ENCODE measurements at regions not wholly inside any gene's neighbourhood (a gene's known extent, or its start where the extent isn't known, plus 50 kb on each side); places are given as distances from the start of the nearest gene placed in this dataset.

GRCh38 chrX:151239751-151240150 is 63.4 kb downstream of the GPR50 start:
- ChIA-PET POLR2A (no interaction called here), CTCF (no interaction called here)
- H2AFZ ChIP-seq (ENCODE audit: insufficient read depth, low read depth, low read length, poor library complexity, severe bottlenecking) = no peak overlapping the region
- no peak for ATAC-seq (ENCODE audit: low read depth)
- Mint-ChIP-seq H3K27me3 (no peaks in the 10 kb centered on the region), H3K4me1 (no peaks in the 10 kb centered on the region), H3K9me3 (ENCODE audit: insufficient read depth) (no peaks in the 10 kb centered on the region), H3K4me3 (no peak overlapping the region), H3K27ac (no peak overlapping the region)
- no peak overlapping the region for H3K27ac ChIP-seq (ENCODE audit: low read length in 2 of 2)
- TF ChIP-seq, protein P1, sequence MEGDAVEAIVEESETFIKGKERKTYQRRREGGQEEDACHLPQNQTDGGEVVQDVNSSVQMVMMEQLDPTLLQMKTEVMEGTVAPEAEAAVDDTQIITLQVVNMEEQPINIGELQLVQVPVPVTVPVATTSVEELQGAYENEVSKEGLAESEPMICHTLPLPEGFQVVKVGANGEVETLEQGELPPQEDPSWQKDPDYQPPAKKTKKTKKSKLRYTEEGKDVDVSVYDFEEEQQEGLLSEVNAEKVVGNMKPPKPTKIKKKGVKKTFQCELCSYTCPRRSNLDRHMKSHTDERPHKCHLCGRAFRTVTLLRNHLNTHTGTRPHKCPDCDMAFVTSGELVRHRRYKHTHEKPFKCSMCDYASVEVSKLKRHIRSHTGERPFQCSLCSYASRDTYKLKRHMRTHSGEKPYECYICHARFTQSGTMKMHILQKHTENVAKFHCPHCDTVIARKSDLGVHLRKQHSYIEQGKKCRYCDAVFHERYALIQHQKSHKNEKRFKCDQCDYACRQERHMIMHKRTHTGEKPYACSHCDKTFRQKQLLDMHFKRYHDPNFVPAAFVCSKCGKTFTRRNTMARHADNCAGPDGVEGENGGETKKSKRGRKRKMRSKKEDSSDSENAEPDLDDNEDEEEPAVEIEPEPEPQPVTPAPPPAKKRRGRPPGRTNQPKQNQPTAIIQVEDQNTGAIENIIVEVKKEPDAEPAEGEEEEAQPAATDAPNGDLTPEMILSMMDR (IDR thresholded peaks at IDR 0.05) = no peak
- TF ChIP-seq EZH2 (IDR thresholded peaks at IDR 0.05; ENCODE audit: borderline replicate concordance, insufficient read depth, low read depth, low read length, poor library complexity, severe bottlenecking) = no peak
- no peaks in the 10 kb centered on the region for H3K79me2 ChIP-seq (ENCODE audit: control insufficient read depth, insufficient read depth, low read length)
- intact Hi-C loops (cut with micrococcal nuclease) = no loop called here
- H3K36me3 ChIP-seq (replicated peaks in 1 of 2; ENCODE audit: control extremely low read depth in 1 of 2, control insufficient read depth in 1 of 2, extremely low read depth in 1 of 2, insufficient read depth in 2 of 2, low read length in 1 of 2) = no peaks in the 10 kb centered on the region
- H3K4me1 ChIP-seq (ENCODE audit: control insufficient read depth in 2 of 2, insufficient read depth in 2 of 2, low read length in 2 of 2) = no peaks in the 10 kb centered on the region
- no peak overlapping the region for H3K9ac ChIP-seq (ENCODE audit: low read length)
- no peak overlapping the region for H3K4me3 ChIP-seq (ENCODE audit: control extremely low read depth in 1 of 5, extremely low read depth in 1 of 5, insufficient read depth in 1 of 5, low read depth in 2 of 5, low read length in 4 of 5)
- DNase-seq = no peak
- H4K20me1 ChIP-seq (ENCODE audit: control insufficient read depth, insufficient read depth, low read length, poor library complexity, severe bottlenecking) = no peaks in the 10 kb centered on the region
- H3K27me3 ChIP-seq (replicated peaks in 1 of 4; ENCODE audit: control extremely low read depth in 1 of 4, control insufficient read depth in 3 of 4, insufficient read depth in 4 of 4, low read length in 3 of 4) = no peaks in the 10 kb centered on the region
- no peak overlapping the region for H3K4me2 ChIP-seq (replicated peaks; ENCODE audit: low read depth, low read length, poor library complexity, severe bottlenecking)
- no peaks in the 10 kb centered on the region for H3K9me3 ChIP-seq (ENCODE audit: control extremely low read depth in 1 of 3, control insufficient read depth in 2 of 3, insufficient read depth in 1 of 3, low read length in 2 of 3)
- WGBS (ENCODE audit: insufficient coverage) = no CpG with 5 or more reads among the region's 4 CpGs

DNA sequence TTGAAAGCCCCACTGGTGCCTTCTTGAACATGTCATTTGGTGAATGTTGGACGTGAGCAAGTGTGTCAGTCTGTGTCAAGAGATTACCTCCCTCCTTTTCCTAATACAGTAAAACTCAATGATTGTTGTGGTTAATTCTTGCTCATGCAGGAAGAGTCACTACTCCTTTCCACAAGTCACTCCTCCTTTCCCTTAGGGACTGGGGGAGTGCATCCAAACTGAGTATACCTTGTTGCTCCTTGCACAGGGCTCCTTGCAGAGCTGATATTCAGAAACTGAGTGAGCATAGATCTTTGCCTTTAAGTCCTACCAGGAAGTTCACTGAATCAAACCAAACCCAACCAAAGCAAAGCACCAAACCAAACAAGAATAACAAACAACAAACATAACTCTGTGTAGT is 63.9 kb downstream of the GPR50 start:
- no peak overlapping the region for H3K4me2 ChIP-seq (replicated peaks; ENCODE audit: low read depth, low read length, poor library complexity, severe bottlenecking)
- DNase-seq (no peak), ATAC-seq (ENCODE audit: low read depth) (no peak)
- no peaks in the 10 kb centered on the region for H3K27me3 ChIP-seq (replicated peaks in 1 of 4; ENCODE audit: control extremely low read depth in 1 of 4, control insufficient read depth in 3 of 4, insufficient read depth in 4 of 4, low read length in 3 of 4)
- no peaks in the 10 kb centered on the region for H4K20me1 ChIP-seq (ENCODE audit: control insufficient read depth, insufficient read depth, low read length, poor library complexity, severe bottlenecking)
- H3K4me3 ChIP-seq (ENCODE audit: control extremely low read depth in 1 of 5, extremely low read depth in 1 of 5, insufficient read depth in 1 of 5, low read depth in 2 of 5, low read length in 4 of 5) = no peak overlapping the region
- no peak overlapping the region for H3K27ac ChIP-seq (ENCODE audit: low read length in 2 of 2)
- no peaks in the 10 kb centered on the region for H3K79me2 ChIP-seq (ENCODE audit: control insufficient read depth, insufficient read depth, low read length)
- no peaks in the 10 kb centered on the region for H3K9me3 Mint-ChIP-seq (ENCODE audit: insufficient read depth)
- no peaks in the 10 kb centered on the region for H3K9me3 ChIP-seq (ENCODE audit: control extremely low read depth in 1 of 3, control insufficient read depth in 2 of 3, insufficient read depth in 1 of 3, low read length in 2 of 3)
- WGBS (ENCODE audit: insufficient coverage) = no CpG with 5 or more reads among the region's 1 CpG
- H3K36me3 ChIP-seq (replicated peaks in 1 of 2; ENCODE audit: control extremely low read depth in 1 of 2, control insufficient read depth in 1 of 2, extremely low read depth in 1 of 2, insufficient read depth in 2 of 2, low read length in 1 of 2) = no peaks in the 10 kb centered on the region
- CTCF ChIA-PET = no interaction called here
- H3K27ac Mint-ChIP-seq = no peak overlapping the region
- TF ChIP-seq, protein P1 (IDR thresholded peaks at IDR 0.05) = no peak
- H3K9ac ChIP-seq (ENCODE audit: low read length) = no peak overlapping the region
- H3K4me1 Mint-ChIP-seq = no peaks in the 10 kb centered on the region
- intact Hi-C loops (cut with micrococcal nuclease) = no loop called here
- no peaks in the 10 kb centered on the region for H3K27me3 Mint-ChIP-seq
- H3K4me1 ChIP-seq (ENCODE audit: control insufficient read depth in 2 of 2, insufficient read depth in 2 of 2, low read length in 2 of 2) = no peaks in the 10 kb centered on the region
- no peak overlapping the region for H3K4me3 Mint-ChIP-seq
- POLR2A ChIA-PET = no interaction called here
- no peak overlapping the region for H2AFZ ChIP-seq (ENCODE audit: insufficient read depth, low read depth, low read length, poor library complexity, severe bottlenecking)

Data from B cell (primary cell).